HK-2 (cell line): ENCODE measurements at regions not wholly inside any gene's neighbourhood (a gene's known extent, or its start where the extent isn't known, plus 50 kb on each side); places are given as distances from the start of the nearest gene placed in this dataset.

Experiments
- DNase-seq: peaks from one replicate; pipeline ENCODE4 v3.0.0-alpha.2; 2018; ENCODE audit not compliant: unreplicated experiment

- no peak for DNase-seq
Measured at GRCh38 chrX:39821709-39822095, 276.1 kb downstream of the BCOR start.

- no peak for DNase-seq
Measured at GRCh38 chrX:39822133-39822748, 275.5 kb downstream of the BCOR start.

GRCh38 chrX:39823424-39823823 lies 274.3 kb downstream of the BCOR start:
- DNase-seq = no peak

GRCh38 chrX:39823854-39824253 lies 273.9 kb downstream of the BCOR start:
- no peak for DNase-seq

DNA sequence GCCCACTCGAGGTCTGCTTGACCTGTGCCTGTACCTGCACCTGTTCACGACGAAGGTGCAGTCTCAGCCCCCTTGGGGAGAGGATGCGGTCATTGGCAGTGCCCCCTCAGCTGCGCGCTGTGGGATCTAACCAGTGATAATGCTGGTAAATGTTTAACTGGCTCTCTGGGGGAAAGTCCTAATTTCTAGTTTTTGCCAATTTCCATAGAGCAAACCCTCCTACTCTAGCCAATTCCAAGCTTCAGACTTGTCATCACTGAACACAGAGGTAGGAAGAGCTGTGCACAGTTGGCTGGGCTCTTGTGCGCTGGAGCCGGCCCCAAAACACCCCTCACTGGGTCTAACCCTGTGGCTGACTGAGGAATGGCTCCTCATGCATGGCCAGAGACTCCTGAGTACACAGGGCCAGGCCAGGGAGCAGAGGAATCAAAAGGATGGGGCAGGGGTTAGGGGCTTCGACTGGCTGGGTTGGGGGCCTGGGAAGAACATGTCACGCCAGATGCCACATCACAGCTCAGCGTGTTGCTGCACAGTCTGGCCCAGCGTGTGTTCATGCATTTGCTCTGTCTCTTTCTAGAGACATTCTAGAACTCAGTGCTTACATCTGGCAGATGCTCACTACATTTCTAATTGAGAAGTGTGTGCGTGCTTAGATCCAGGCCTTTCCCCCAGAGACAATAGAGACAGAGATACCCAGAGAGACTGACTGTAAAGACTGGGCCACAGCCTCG lies 270.8 kb downstream of the BCOR start:
- DNase-seq = no peak

DNA sequence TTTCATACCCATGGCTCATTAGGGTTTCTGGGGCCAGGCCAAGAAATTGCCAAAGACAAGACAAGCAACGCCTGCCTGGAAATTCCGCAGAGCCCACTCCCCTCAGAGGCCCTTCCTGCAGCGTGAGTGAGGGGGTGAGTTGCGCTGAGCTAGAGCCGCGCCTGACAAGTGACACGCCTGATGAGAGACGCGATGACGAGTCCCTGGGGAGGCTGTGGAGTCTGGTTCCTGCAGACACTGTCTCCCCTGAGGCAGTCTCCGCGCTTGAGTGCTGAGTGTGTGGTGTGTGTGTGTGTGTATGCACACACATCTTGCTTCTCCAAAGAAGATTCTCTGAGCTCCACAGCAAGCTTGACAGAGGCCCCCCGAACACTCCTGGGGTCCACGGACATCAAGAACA lies 269.8 kb downstream of the BCOR start:
- DNase-seq = no peak

- DNase-seq = no peak
Measured at GRCh38 chrX:39828971-39829370, 268.8 kb downstream of the BCOR start.

DNA sequence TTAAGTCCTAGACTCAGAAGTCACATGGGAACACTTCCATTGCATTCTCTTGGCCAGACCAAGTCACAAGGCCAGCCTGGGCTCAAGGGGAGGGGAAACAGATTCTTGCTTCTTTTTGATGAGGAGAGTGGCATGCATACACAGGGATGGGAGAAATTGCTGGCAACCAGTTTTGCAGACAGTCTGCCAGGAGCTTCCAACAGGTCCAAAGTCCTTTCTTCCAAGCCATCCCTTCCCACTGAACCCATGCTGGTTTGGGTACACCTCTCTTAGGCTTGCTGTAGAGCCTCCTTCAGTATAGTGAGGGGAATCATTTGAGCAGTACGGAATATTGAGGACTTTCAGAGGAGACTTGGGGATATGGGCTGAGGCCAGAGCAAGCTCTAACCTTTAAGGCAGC lies 267.8 kb downstream of the BCOR start:
- no peak for DNase-seq

DNA sequence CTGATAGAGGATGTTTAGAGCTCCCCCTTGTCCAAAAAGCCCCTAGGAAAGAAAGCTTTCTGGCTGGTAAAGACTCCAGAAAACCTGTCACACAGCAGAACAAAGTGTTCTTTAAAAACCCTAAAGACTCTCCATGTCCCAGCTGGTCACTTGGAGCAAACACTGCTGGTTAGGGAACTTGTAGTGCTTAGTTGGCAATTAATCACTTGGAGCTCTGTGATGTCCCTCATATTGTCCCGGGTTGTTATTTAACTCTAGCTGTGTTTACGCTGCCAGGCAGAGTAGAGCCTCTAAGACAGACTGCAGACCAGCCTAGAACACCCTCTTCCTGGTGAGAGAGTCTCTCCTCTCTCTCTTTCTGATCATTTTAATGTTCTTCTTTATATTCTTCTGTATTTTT lies 267.3 kb downstream of the BCOR start:
- DNase-seq = no peak

DNA sequence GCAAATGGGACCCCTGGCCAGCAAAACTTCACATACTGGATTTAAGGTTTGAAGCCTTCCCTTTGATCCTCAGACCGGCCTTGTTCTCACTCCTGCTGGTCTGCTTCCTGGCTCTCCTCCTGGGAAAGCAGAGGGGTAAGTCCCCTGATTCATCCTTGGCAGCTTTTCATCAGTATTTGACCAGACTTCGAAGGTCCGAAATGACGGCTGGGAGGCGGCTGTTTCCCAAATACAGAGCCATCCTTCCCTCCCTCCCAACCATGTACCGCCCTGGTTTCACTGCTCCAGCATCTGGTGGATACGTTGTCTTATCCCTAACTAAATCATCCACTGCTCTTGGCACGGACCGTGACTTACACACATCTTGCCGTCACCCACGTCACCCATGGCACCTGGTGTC lies 265.5 kb downstream of the BCOR start:
- DNase-seq = no peak

DNA sequence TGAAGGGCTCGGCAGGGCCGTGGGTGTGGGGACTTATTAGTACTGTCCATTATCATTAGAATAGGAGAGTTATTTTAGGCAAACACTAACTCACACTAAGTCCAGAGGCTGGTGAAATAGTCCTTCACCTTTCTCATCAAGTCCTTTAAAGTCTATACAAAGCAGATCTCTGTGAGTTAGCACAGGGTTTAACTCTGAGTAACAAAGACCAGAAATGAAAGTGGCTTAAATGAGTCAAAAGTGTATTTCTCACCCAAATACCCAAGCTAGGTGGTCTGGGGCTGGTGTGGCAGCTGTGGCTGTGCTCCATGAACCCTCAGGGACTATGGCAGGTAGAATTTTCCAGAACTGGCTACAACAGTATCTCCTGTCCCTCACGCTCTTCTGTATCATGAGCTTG lies 263.2 kb downstream of the BCOR start:
- no peak for DNase-seq

GRCh38 chrX:39835241-39835640 lies 262.5 kb downstream of the BCOR start:
- no peak for DNase-seq

DNA sequence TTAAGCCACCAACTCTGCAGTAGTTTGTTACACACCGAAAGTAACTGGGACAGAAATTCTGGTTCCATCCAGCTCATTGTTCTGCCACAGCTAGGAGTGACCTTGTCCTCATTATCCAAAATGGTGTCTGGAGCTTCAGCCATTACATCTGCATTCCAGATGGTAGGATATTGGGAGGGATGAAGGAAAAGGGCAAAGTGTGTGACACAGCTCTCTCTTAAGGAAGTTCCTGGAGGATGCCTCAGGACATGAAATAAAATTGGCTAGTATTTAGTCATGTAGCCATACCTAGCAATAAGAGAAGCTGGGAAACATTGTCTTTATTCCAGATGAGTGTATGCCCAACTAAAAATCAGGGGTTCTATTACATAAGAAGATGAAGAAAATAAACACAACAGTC lies 262.0 kb downstream of the BCOR start:
- DNase-seq = no peak

DNA sequence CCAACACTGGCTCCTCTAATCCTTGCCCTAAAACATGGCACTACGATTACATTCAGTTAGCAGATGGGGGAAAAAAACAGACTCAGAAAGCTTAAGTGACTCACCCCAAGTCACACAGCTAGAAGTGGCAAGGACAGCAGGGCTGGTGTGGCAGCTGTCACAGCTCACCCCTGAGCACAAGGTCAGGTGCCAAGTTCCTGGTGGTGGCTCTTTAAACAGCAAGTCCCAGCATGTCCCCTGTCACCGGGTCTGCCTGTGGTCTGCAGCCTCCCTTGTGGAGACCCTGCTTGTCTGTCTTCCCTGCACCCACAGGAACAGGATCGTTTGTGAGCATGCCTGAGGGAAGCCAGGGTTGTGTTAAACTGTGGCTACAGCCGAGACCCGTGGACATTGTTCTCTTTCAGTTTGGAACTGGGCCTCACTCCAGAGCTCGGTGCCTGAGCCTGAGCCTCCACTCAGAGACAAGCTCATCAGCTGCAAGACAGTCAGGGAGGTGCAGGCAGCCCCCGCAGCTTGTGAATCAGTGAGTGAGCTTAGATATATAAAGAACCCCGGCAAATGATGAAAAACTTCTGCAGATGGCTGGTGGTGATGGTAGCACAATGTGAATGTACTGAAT lies 260.8 kb downstream of the BCOR start:
- DNase-seq = no peak

DNA sequence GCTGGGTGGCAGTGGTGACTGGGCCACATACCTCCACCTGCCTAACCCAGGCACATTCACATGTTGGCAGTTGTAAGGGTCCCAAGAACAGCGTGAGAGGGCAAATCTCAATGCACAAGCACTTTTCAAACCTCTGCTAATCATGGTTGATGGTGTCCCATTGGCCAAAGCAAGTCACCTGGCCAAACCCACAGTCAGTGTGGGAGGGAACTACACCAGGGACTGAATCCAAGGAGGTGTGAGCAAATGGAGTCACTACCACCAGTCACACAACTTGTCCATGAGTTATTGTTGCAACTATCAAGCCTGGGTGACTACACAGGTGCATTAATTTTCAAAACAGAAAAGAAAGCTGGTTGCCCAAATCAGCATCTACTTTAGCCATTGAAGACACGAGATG lies 260.1 kb downstream of the BCOR start:
- no peak for DNase-seq

GRCh38 chrX:39839371-39839770 lies 258.4 kb downstream of the BCOR start:
- no peak for DNase-seq

- DNase-seq = no peak
Measured at GRCh38 chrX:39840133-39840532, 257.6 kb downstream of the BCOR start.

GRCh38 chrX:39840581-39841093 lies 257.1 kb downstream of the BCOR start:
- no peak for DNase-seq

DNA sequence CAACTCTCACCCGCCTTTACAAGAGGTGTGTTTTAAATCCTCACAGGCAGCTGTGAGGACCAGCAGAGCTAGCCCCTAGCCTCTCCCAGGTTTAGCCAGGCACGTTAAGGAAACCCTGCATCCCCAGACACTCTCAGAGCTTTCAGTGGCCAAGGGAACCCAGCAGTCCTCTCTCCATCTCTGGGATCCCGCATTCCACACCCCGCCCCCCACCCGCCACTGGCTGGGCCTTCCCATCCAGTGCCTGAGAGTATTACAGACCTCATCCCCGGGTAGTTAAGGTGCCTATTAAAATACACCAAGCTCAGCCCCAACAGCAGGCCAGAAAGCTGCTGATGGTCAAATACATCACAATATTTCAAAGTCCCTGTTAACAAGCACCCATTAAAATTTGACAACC lies 256.2 kb downstream of the BCOR start:
- no peak for DNase-seq

DNA sequence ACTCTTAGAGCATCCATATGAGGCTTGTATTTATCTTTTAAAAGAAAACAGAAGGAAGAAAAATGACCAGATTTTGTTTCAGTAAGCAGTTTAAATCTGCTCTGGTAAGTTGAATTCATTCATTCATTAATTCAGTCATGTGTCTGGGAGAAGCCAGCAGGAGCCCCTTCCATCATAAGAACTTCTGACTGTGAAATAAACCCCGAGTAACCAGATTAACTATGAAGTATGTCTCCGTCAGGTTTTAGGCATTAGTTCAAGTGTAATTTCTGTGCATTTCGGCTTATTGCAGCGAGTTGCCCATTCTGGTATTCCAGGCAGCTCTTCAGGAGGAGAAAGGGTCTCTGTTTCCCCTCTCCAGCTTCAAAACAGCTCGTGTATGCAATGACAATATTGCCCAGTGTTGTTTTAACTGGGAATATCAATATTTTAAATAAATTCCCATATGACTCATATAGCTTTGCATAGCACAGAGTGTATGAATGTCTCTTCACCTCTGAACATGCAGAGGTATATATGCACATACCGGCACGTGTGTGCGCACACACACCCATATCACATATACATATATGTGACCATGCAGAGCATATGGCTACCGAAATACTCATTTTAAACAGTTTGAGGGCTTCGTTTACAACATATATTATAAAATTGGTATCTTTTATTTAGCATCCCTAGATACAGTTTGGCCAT lies 255.3 kb downstream of the BCOR start:
- no peak for DNase-seq

DNA sequence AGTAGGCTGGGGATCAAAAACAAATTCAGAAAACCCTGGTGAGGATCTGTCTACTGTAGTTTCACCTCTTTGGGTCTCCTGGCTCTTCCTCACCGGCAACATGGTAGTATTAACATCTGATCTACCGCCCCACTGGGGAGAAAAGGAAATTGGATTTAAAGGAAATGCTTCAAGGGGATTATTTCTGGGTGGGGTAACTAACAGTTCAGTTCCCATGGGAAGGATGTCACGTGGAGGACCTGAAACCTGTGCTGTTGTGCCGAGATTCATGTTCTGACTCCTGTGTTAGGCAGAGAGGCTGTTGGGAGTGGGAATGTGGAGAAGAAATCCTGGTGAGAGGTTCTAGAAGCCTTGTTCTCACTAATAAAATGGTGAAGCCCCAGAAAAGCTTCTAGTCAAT lies 254.4 kb downstream of the BCOR start:
- DNase-seq = no peak

- no peak for DNase-seq
Measured at GRCh38 chrX:39845233-39845632, 252.5 kb downstream of the BCOR start.

DNA sequence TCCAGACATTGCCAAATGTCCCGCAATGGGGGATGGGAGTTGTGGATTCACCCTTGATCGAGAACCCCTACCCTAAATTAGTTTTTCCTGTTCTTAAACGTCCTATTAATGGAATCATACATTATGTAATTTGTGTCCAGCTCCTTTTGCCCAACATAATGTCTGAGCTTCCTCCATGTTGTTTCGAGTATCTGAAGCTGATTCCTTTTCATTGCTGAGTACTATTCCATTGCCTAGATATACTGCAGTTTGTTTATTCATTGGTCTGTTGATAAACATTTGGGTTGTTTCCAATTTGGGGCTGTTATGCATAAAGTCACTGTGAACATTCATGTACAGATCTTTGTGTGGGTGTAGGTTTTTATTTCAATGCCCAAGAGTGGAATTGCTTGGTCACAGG lies 251.3 kb downstream of the BCOR start:
- DNase-seq = no peak
